AG08395 (cell line): ENCODE measurements at regions not wholly inside any gene's neighbourhood (a gene's known extent, or its start where the extent isn't known, plus 50 kb on each side); places are given as distances from the start of the nearest gene placed in this dataset.
"Not testable (repeated sequence)": the region's sequence is repeated elsewhere in the genome, so short reads cannot be mapped to it uniquely, and the experiment has no call there.

Source experiments
- DNase-seq: peaks from one replicate; pipeline ENCODE4 v3.0.0; 2012; ENCODE audit warnings: mixed read lengths, low spot score

GRCh38 chr9:84054341-84055010 lies 73.9 kb downstream of the RMI1 start:
- no peak for DNase-seq

GRCh38 chr9:84057662-84058061 lies 77.1 kb downstream of the RMI1 start:
- no peak for DNase-seq

GRCh38 chr9:84059936-84060335 lies 79.3 kb downstream of the RMI1 start:
- peak; percentile 9 for DNase-seq

DNA sequence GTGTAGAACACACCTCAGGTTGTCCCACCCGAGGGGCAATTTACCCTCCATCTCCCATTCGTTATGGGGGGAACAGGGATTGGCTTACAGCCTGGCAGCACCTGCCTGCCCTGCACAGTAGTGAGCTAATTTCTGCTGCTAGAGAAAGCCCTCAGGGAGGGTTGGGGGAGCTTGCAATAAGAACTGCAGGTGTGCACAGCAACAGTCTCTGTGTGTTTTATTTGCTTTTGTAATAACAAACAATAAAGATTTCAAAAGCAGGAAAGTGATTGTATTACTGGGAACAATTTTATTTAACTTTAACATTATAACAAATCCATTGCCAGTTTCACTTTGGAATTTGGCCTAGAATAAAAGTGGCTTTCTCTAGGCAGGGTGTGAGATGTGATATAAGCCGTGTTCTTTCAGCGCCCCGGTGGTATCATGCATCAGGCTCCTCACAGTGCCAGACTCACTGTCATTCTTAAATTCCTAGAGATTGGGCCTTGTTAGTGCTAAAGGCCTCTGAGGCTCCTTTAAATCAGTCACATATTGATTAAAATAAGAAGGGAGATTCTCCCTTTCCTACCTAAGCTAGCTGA lies 81.1 kb downstream of the RMI1 start:
- DNase-seq: no peak

DNA sequence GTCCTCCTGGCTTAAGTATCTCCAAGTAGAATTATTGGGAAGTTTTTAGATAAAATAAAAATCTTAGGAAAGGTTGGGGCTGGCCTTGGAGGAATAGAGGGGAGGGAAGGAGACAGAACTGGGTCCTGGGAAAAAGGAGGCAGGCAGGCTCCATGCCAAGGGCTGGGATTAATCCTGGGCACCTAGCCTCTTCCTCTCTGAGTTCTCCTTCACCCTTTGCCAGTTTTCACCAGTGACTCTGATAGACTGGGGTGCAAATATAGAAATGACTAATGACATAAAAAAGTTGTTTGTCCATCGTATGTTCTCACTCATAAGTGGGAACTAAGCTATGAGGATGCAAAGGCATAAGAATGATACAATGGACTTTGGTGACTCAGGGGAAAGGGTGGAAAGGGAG lies 81.9 kb downstream of the RMI1 start:
- no peak for DNase-seq

GRCh38 chr9:84067821-84068220 lies 87.2 kb downstream of the RMI1 start:
- no peak for DNase-seq

DNA sequence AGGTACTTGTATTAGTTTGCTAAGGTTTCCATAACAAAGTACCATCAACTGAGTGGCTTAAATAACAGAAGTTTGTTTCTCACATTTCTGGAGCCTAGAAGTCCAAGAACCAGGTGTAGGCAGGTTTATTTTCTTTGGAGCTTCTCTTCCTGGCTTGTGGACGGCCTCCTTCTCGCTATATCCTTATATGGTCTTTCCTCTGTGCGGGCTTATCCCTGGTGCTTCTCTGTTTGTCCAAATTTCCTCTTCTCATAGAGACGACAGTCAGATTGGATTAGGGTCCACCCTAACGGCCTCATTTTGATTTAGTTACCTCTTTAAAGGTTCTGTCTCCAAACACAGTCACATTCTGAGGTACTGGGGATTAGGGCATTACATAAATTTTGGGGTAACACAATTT lies 88.3 kb downstream of the RMI1 start:
- no peak for DNase-seq

DNA sequence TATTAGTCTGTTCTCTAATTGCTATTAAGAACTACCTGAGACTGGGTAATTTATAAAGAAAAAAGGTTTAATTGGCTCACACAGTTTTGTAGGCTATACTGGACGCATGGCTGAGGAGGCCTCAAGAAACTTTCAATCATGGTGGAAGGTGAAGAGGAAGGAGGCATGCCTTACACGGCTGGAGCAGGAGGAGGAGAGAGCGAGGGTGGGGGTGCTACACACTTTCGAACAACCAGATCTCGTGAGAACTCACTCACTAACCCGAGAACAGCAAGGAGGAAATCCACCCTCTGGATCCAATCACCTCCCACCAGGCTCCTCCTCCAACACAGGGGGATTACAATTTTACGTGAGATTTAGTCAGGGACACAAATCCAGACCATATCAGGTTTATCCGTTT lies 90.0 kb downstream of the RMI1 start:
- DNase-seq: no peak

GRCh38 chr9:84072621-84073180 lies 92.1 kb downstream of the RMI1 start:
- no peak for DNase-seq

GRCh38 chr9:84075004-84075403 lies 94.4 kb downstream of the RMI1 start:
- no peak for DNase-seq

GRCh38 chr9:84076384-84076783 lies 95.8 kb downstream of the RMI1 start:
- DNase-seq: no peak

DNA sequence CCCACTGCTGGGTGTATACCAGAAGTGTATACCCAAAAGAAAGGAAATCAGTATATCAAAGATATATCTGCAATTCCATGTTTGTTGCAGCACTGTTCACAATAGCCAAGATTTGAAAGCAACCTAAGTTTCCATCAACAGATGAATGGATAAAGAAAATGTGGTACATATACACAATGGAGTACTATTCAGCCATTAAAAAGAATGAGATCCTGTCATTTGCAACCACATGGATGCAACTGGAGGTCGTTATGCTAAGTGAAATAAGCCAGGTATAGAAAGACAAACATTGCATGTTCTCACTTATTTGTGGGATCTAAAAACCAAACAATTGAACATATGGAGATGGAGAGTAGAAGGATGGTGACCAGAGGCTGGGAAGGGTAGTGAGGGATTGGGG lies 97.2 kb downstream of the RMI1 start:
- not testable (repeated sequence) for DNase-seq

GRCh38 chr9:84079994-84080393 lies 99.4 kb downstream of the RMI1 start:
- no peak for DNase-seq

DNA sequence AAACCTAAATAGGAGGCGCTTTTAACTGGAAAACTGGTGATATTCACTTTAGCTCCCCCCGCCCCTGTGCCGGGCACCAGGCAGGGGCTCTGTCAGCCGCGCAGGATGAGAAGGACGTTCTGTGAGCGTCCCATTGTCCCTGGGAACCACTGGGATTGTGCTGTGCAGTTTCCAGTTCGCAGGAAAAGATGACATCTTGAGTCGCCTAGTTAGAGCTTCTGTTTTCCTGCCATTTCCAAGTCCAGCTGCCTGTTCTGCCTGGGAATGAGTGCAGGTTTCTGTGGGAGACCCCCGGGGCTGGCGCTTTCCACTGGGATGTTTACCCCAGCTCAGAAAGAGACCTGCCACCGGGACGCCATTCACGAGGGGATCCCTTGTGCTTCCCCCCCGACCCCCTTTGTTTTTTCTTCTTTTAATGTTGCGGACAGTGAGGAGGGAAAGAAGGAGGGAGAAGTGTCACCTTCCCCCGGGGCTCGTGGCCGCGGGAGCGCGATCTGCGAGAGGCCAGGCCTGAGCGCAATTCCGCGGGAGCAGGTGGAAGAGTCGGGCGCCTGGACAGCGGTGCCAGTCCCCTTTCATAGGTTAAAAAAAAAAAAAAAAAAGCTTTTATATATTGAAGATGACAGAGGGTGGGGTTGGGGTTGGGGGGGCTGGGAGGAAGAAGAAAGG lies 121.5 kb downstream of the RMI1 start:
- no peak for DNase-seq

- DNase-seq: no peak
Observed at GRCh38 chr9:84103651-84104377, 123.2 kb downstream of the RMI1 start.

DNA sequence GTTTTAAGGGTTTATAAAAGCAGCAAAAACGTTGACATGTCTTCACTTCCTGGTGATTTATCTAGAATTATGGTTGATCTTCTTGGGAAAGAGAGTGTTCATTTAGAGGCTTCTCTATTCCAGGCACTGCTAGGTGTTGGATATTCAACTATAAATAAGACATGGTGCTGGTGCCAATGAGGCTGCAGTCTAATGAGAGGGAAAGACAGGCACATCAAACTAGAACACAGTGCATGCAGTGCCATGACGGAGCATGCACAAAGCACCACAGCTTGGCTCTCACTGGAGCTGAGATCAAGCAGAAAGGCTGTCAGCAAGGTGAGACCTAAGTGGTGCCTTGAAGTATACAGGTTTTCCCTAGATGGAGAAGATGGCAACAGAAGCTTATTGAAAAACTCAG lies 126.5 kb downstream of the RMI1 start:
- DNase-seq: no peak

DNA sequence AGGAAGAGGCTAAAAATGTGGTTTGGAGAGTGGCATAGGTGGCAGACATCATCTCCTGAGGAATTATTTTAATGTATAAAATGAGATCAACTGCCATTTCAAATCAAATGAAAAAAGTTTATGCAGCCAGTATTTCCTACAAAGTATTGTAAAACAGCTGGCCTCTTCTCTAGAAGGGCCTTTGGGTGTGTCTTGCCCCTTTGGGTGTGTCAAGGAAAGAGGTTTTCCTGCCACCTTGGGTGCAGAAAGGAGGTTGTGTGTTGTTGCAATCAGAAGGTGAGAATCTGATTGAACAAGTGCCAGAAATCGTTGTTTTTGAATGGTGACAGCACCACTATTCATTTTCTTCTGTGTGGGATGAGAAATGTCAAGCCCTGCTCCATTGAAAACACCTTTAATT lies 127.4 kb downstream of the RMI1 start:
- DNase-seq: no peak

DNA sequence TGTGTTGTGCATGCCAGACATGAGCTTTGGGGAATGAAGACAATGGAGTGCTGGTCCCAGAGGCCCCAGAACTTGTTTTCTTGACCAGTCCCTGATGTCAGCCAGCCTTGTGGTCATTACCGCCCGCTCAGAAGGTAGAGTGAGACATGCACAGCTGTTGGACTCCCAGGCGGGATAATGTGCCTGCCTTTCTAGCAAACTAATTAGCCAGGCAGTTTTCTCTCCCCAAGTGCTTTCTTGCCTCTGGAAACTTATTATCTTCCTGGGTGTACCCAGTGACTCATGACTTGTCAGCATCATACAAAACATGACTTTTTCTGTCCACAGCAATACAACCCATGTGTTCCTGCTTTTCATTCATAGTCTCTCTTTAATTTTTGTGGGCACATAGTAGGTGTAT lies 131.1 kb downstream of the RMI1 start:
- peak; percentile 41 for DNase-seq

- DNase-seq: peak; percentile 63
Observed at GRCh38 chr9:84121991-84122523, 141.5 kb downstream of the RMI1 start.

DNA sequence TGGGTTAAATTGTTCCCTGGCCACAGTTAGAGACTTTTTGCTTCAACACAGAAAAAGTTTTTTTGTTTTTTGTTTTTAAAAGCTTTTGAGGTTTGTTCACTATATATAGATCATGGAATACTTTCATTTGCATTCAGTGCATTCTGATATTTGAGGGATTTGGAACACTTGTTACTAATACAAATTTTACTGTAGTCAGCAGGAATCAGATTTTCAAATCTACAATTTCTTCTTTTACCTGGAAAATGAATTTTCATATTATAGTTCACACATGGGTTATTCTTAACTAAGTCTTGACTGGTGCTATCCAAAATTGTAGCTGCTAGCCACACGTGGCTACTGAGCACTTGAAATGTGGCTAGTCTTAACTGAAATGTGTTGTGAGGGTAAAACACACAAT lies 142.0 kb downstream of the RMI1 start:
- DNase-seq: no peak

DNA sequence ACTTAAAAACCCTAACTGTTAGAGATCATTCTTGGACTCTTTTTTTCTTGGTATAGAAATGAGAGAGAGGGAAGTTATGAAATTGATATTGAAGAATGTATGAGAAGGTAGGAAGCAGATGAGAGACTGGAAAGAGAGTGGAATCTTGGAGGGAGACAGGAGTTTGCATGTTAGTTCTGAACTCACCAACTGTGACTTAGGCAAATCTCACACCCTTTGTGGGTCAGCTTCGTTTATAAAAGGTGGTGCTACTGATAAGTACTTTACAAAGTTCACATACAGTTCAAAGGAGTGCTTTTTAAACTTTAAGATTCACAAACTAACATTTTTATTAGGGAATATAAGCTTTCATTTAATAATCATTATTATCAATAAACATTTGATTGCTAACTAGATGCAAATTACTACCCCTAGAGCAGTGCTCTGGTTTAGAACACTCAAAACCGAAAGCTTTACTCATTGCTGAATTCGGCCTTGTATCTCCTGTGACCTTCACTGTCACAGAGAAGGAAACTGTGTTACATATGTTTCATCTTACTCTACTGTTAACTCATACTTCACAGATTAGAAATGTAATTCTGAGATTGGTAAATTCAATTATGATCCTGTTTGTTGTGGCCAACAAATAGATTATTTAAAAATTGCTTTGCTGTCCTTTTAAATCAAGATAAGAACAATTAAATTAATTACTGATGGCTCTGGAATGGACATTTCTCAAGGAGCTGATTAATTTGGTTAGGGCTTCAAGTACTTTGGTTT lies 143.2 kb downstream of the RMI1 start:
- DNase-seq: no peak

DNA sequence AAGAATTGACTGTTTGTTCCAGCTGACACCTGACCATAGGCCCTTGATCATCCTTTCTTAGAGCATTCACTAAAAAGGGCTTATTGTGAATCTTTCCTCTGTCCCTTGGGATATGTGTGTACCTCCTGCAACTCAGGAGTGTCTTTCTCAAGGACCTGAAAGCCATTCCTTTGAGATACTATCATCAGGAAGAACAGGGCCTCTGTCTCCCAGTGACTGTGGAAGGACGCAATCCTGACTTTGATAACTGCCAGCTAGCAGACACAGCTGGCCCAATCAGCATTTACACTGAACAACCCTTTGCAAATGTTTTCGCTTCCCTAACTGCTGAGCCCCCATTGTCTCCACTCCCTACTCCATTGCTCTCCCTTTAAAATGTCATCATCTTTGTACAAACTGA lies 144.4 kb downstream of the RMI1 start:
- no peak for DNase-seq
